ENCODE measurements at regions not wholly inside any gene's neighbourhood (a gene's known extent, or its start where the extent isn't known, plus 50 kb on each side); places are given as distances from the start of the nearest gene placed in this dataset.
"Not testable (repeated sequence)": the region's sequence is repeated elsewhere in the genome, so short reads cannot be mapped to it uniquely, and the experiment has no call there.

GRCh38 chrX:101785142-101785541 is 125.5 kb upstream of the ARMCX2 start:
- Histone ChIP-seq H3K27ac (no peak overlapping the region), H3K4me1 (no peaks in the 10 kb centered on the region), H3K27me3 (no peaks in the 10 kb centered on the region), H3K9me3 (no peaks in the 10 kb centered on the region), H3K4me3 (no peak overlapping the region), H3K36me3 (no peaks in the 10 kb centered on the region)
- no peak for TF ChIP-seq CTCF (IDR thresholded peaks at IDR 0.05)
- DNase-seq (ENCODE audit: low spot score), result no peak

GRCh38 chrX:101780421-101780820 is 120.8 kb upstream of the ARMCX2 start:
- H3K36me3 ChIP-seq; H3K27ac ChIP-seq; DNase-seq (ENCODE audit: low spot score); H3K4me1 ChIP-seq; H3K27me3 ChIP-seq; H3K9me3 ChIP-seq; H3K4me3 ChIP-seq: not testable (repeated sequence)

GRCh38 chrX:101774340-101774739 is 114.7 kb upstream of the ARMCX2 start:
- DNase-seq (ENCODE audit: low spot score), result no peak
- H3K9me3 ChIP-seq, result peaks cover 0 to 14% of the 10 kb centered on the region in 2 donors
- no peaks in the 10 kb centered on the region for H3K36me3 ChIP-seq
- H3K4me3 ChIP-seq, result no peak overlapping the region
- TF ChIP-seq CTCF (IDR thresholded peaks at IDR 0.05), result no peak
- H3K27me3 ChIP-seq, result no peaks in the 10 kb centered on the region
- no peak overlapping the region for H3K27ac ChIP-seq
- H3K4me1 ChIP-seq, result no peaks in the 10 kb centered on the region

- Histone ChIP-seq H3K36me3 (no peaks in the 10 kb centered on the region), H3K4me3 (no peak overlapping the region), H3K27me3 (no peaks in the 10 kb centered on the region), H3K27ac (no peak overlapping the region), H3K9me3 (no peaks in the 10 kb centered on the region), H3K4me1 (no peaks in the 10 kb centered on the region)
- no peak for TF ChIP-seq CTCF (IDR thresholded peaks at IDR 0.05)
- no peak for DNase-seq (ENCODE audit: low spot score)
Observed at GRCh38 chrX:101764538-101764937, 104.9 kb upstream of the ARMCX2 start.

- no peaks in the 10 kb centered on the region for H3K36me3 ChIP-seq
- no peak for DNase-seq (ENCODE audit: low spot score)
- H3K4me1 ChIP-seq, result no peaks in the 10 kb centered on the region
- peak in 1 of 2 donors; percentile 48 for TF ChIP-seq CTCF (IDR thresholded peaks at IDR 0.05)
- H3K9me3 ChIP-seq, result no peaks in the 10 kb centered on the region
- H3K27ac ChIP-seq, result no peak overlapping the region
- no peak overlapping the region for H3K4me3 ChIP-seq
- no peaks in the 10 kb centered on the region for H3K27me3 ChIP-seq
Observed at GRCh38 chrX:101759000-101759399, 99.3 kb upstream of the ARMCX2 start.

GRCh38 chrX:101750744-101751143 is 91.1 kb upstream of the ARMCX2 start:
- no peak for DNase-seq (ENCODE audit: low spot score)
- H3K36me3 ChIP-seq, result no peaks in the 10 kb centered on the region
- H3K27ac ChIP-seq, result no peak overlapping the region
- TF ChIP-seq CTCF (IDR thresholded peaks at IDR 0.05), result no peak
- H3K27me3 ChIP-seq, result no peaks in the 10 kb centered on the region
- no peaks in the 10 kb centered on the region for H3K9me3 ChIP-seq
- H3K4me1 ChIP-seq, result no peaks in the 10 kb centered on the region
- no peak overlapping the region for H3K4me3 ChIP-seq
